IMR-90 (cell line): ENCODE measurements at regions not wholly inside any gene's neighbourhood (a gene's known extent, or its start where the extent isn't known, plus 50 kb on each side); places are given as distances from the start of the nearest gene placed in this dataset.

ENCODE experiments used
- ATAC-seq: fragments of 200-7000 bp; cut with Tn5 transposase; 2 replicates; pipeline ENCODE4 v1.9.1; 2020; ENCODE audit warnings: low read depth, mild to moderate bottlenecking, moderate library complexity
- BruUV-seq: library from RNA; stranded (reverse); fragments of 400-500 nt; replicated peaks from 2 replicates; lab custom pipeline; 2021; lab: Mats Ljungman, UMichigan
- CTCF ChIA-PET: fragments of 300-600 bp; formaldehyde crosslinking; extraction: SDS; loops from one replicate; lab custom pipeline; 2021; ENCODE audit warnings: antibody characterized with exemption; lab: Yijun Ruan, JAX
- POLR2A ChIA-PET: fragments of 300-600 bp; sonication (Branson Sonifier 250); formaldehyde crosslinking; loops from one replicate; lab custom pipeline; 2022; ENCODE audit warnings: antibody characterized with exemption; ENCODE audit not compliant: unreplicated experiment; lab: Charles Lee
- DNase-seq: peaks from one replicate; pipeline ENCODE4 v3.0.0; 2013
- H2AFZ ChIP-seq: replicated peaks from 2 replicates; pipeline ENCODE3; 2013; ENCODE audit warnings: low read length, mild to moderate bottlenecking; ENCODE audit not compliant: poor library complexity
- H2AK5ac ChIP-seq: 2 replicates; pipeline ENCODE4 v1.6.1; 2013; ENCODE audit warnings: low read depth, low read length, inconsistent platforms
- H2AK9ac ChIP-seq: replicated peaks from 2 replicates; pipeline ENCODE3; 2013; ENCODE audit warnings: mild to moderate bottlenecking, low read depth, low read length, moderate library complexity; ENCODE audit not compliant: poor library complexity
- H2BK120ac ChIP-seq: 2 replicates; pipeline ENCODE4 v1.6.1; 2013; ENCODE audit warnings: low read depth, low read length, inconsistent platforms
- H2BK15ac ChIP-seq: 3 replicates; pipeline ENCODE4 v1.6.1; 2013; ENCODE audit warnings: low read depth, low read length, inconsistent platforms
- H2BK20ac ChIP-seq: 2 replicates; pipeline ENCODE4 v1.6.1; 2013; ENCODE audit warnings: low read depth, mild to moderate bottlenecking, inconsistent platforms, low read length, moderate library complexity
- H2BK5ac ChIP-seq: 2 replicates; pipeline ENCODE4 v1.6.1; 2013; ENCODE audit warnings: mild to moderate bottlenecking, low read depth, low read length, inconsistent platforms; ENCODE audit not compliant: poor library complexity, severe bottlenecking
- H3K14ac ChIP-seq: replicated peaks from 2 replicates; pipeline ENCODE4 v1.6.1; 2013; ENCODE audit warnings: low read depth, low read length, inconsistent platforms
- H3K18ac ChIP-seq: 2 replicates; pipeline ENCODE4 v1.6.1; 2013; ENCODE audit warnings: low read depth, low read length, control low read depth
- H3K23ac ChIP-seq: 2 replicates; pipeline ENCODE4 v1.6.1; 2013; ENCODE audit warnings: low read depth, low read length, inconsistent platforms
- H3K27ac ChIP-seq: 2 replicates; pipeline ENCODE4 v1.5.1; 2013; ENCODE audit warnings: mild to moderate bottlenecking, control low read depth, low read length; ENCODE audit not compliant: insufficient read depth
- H3K27me3 ChIP-seq: 2 replicates; pipeline ENCODE4 v1.6.1; 2013; ENCODE audit warnings: low read length; ENCODE audit not compliant: control insufficient read depth, insufficient read depth
- H3K36me3 ChIP-seq: 2 replicates; pipeline ENCODE4 v1.6.1; 2013; ENCODE audit warnings: low read length, mixed read lengths; ENCODE audit not compliant: control insufficient read depth, insufficient read depth
- H3K4ac ChIP-seq: 2 replicates; pipeline ENCODE4 v1.6.1; 2013; ENCODE audit warnings: low read depth, low read length, inconsistent platforms
- H3K4me1 ChIP-seq: 2 replicates; pipeline ENCODE4 v1.6.1; 2013; ENCODE audit warnings: low read length, mixed read lengths; ENCODE audit not compliant: control insufficient read depth, insufficient read depth
- H3K4me2 ChIP-seq: 2 replicates; pipeline ENCODE4 v1.6.1; 2013; ENCODE audit warnings: low read depth, mild to moderate bottlenecking, control low read depth, low read length, moderate library complexity
- H3K4me3 ChIP-seq: 2 replicates; pipeline ENCODE4 v1.5.1; 2013; ENCODE audit warnings: low read depth, mild to moderate bottlenecking, control low read depth, low read length, moderate library complexity; ENCODE audit not compliant: insufficient read depth
- H3K56ac ChIP-seq: 2 replicates; pipeline ENCODE4 v1.6.1; 2013; ENCODE audit warnings: low read length, inconsistent platforms; ENCODE audit not compliant: insufficient read depth; ENCODE audit errors: extremely low read depth
- H3K79me1 ChIP-seq, 2 experiments: 2 replicates each; pipeline ENCODE4 v1.6.1; 2013; ENCODE audit warnings: low read length in 2 of 2, inconsistent platforms in 1 of 2, low read depth in 1 of 2
- H3K9ac ChIP-seq: 2 replicates; pipeline ENCODE4 v1.6.1; 2013; ENCODE audit warnings: low read depth, low read length, control low read depth
- H3K9me1 ChIP-seq: 2 replicates; pipeline ENCODE4 v1.6.1; 2013; ENCODE audit warnings: low read length, inconsistent platforms; ENCODE audit not compliant: insufficient read depth
- H3K9me3 ChIP-seq: 2 replicates; pipeline ENCODE4 v1.6.1; 2013; ENCODE audit warnings: low read length; ENCODE audit not compliant: control insufficient read depth, insufficient read depth
- H4K20me1 ChIP-seq: 2 replicates; pipeline ENCODE4 v1.6.1; 2013; ENCODE audit warnings: low read length, inconsistent platforms; ENCODE audit not compliant: insufficient read depth
- H4K5ac ChIP-seq: 2 replicates; pipeline ENCODE4 v1.6.1; 2013; ENCODE audit warnings: mild to moderate bottlenecking, low read depth, low read length, control low read depth
- H4K8ac ChIP-seq, 2 experiments: 2 replicates each; pipeline ENCODE4 v1.6.1; 2013; ENCODE audit warnings: low read depth in 2 of 2, low read length in 2 of 2, control low read depth in 1 of 2, inconsistent platforms in 1 of 2
- H4K91ac ChIP-seq: 2 replicates; pipeline ENCODE4 v1.6.1; 2013; ENCODE audit warnings: low read depth, low read length, inconsistent platforms; ENCODE audit not compliant: insufficient read depth
- CHD1 ChIP-seq: IDR thresholded peaks from 2 replicates; pipeline ENCODE4 v1.6.1; 2012; ENCODE audit warnings: low read depth, low read length, improper control_type of control experiment
- RAD21 ChIP-seq: IDR thresholded peaks from 2 replicates; pipeline ENCODE4 v1.6.1; 2012; ENCODE audit warnings: low read length, improper control_type of control experiment
- SMC3 ChIP-seq: fragments of 150-350 bp; IDR thresholded peaks from 2 replicates; pipeline ENCODE4 v1.6.1; 2016; ENCODE audit warnings: low read depth, mild to moderate bottlenecking, antibody characterized with exemption, low read length, moderate library complexity
- dilution Hi-C: fragments of 300-500 bp; cut with HindIII; formaldehyde crosslinking; loops from one replicate; pipeline ENCODE4 v1.14.3; 2018; ENCODE audit warnings: low sequenced_read_pairs; ENCODE audit not compliant: unreplicated experiment
- in situ Hi-C: fragments of 300-500 bp; cut with MboI; formaldehyde crosslinking; loops from 3 replicates; pipeline ENCODE4 v1.14.3; 2019; ENCODE audit warnings: low sequenced_read_pairs, inconsistent platforms, mixed read lengths
- intact Hi-C: fragments of 100-400 bp; cut with micrococcal nuclease; formaldehyde crosslinking; loops from 2 replicates; pipeline ENCODE4 v1.10.0; 2022

GRCh38 chr3:76788206-76788605 lies 251.7 kb upstream of the ROBO2 start:
- no peak overlapping the region for H3K27ac ChIP-seq
- no peak for TF ChIP-seq CHD1
- TF ChIP-seq SMC3: no peak
- no peak for TF ChIP-seq RAD21
- no peak overlapping the region for H3K56ac ChIP-seq
- no peak overlapping the region for H2BK5ac ChIP-seq
- H2BK15ac ChIP-seq: no peak overlapping the region
- dilution Hi-C loops (no loop called here), in situ Hi-C loops (no loop called here), intact Hi-C loops (no loop called here)
- no peak for DNase-seq
- no peak overlapping the region for H2BK120ac ChIP-seq
- no peak overlapping the region for H3K9ac ChIP-seq
- H3K79me1 ChIP-seq: no peaks in the 10 kb centered on the region
- no peak overlapping the region for H3K4me3 ChIP-seq
- no peaks in the 10 kb centered on the region for H3K36me3 ChIP-seq
- H2BK20ac ChIP-seq: no peak overlapping the region
- H2AK5ac ChIP-seq: no peak overlapping the region
- H4K20me1 ChIP-seq: no peaks in the 10 kb centered on the region
- H3K4me1 ChIP-seq: no peaks in the 10 kb centered on the region
- no peaks in the 10 kb centered on the region for H3K9me3 ChIP-seq
- H3K27me3 ChIP-seq: no peaks in the 10 kb centered on the region
- CTCF ChIA-PET: no interaction called here
- H3K4ac ChIP-seq: no peak overlapping the region
- no peaks in the 10 kb centered on the region for H3K9me1 ChIP-seq
- BruUV-seq: no TSS peak
- H4K8ac ChIP-seq: no peak overlapping the region
- ATAC-seq: no peak
- POLR2A ChIA-PET: no interaction called here
- H3K23ac ChIP-seq: no peak overlapping the region
- H2AFZ ChIP-seq: no peak overlapping the region
- no peak overlapping the region for H2AK9ac ChIP-seq
- H3K18ac ChIP-seq: no peak overlapping the region
- no peak overlapping the region for H3K4me2 ChIP-seq
- no peak overlapping the region for H3K14ac ChIP-seq
- H4K91ac ChIP-seq: no peak overlapping the region
- no peak overlapping the region for H4K5ac ChIP-seq
